ENCODE measurements at regions not wholly inside any gene's neighbourhood (a gene's known extent, or its start where the extent isn't known, plus 50 kb on each side); places are given as distances from the start of the nearest gene placed in this dataset.

DNA sequence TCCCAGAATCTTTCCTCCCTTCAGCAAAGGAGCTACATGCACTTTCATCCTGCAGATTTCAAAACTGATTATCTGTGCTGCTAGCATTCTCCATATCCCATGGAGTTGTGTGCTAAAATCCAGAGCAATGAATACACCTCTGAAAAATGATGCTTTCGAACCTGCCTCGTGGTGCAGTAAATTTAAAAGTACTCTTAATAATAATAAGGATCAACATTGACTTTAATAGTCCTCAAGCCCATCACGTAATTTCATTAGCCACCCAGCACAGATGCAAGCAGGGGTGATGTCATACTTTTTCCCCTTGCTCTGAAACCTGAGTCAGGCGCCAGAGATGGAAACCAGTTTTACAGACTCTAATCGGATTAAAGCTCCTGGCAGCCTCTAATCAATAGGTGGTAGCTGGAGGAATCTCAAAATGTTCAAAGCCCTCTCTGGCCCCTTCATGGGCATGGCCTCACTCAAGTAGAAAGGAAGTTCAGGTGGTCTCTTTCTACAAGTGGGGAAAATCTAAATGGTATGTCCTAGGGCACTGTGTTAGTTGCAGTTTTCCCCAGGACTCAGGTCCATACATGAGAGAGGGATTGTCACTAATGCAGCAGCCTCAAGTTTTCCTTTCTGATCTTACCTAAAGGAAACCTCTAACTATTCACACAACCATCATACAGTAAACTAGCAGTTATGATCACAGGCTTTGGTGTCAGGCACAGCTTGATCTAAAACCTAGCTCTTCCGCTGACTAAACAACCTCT lies 221.6 kb upstream of the SLC30A5 start:
- no peak for TF ChIP-seq SIN3A (IDR thresholded peaks at IDR 0.05; ENCODE audit: borderline replicate concordance, insufficient read depth, low read length)
- TF ChIP-seq POLR2AphosphoS5 (IDR thresholded peaks at IDR 0.05; ENCODE audit: low read depth, low read length): no peak
- TF ChIP-seq, protein P1, sequence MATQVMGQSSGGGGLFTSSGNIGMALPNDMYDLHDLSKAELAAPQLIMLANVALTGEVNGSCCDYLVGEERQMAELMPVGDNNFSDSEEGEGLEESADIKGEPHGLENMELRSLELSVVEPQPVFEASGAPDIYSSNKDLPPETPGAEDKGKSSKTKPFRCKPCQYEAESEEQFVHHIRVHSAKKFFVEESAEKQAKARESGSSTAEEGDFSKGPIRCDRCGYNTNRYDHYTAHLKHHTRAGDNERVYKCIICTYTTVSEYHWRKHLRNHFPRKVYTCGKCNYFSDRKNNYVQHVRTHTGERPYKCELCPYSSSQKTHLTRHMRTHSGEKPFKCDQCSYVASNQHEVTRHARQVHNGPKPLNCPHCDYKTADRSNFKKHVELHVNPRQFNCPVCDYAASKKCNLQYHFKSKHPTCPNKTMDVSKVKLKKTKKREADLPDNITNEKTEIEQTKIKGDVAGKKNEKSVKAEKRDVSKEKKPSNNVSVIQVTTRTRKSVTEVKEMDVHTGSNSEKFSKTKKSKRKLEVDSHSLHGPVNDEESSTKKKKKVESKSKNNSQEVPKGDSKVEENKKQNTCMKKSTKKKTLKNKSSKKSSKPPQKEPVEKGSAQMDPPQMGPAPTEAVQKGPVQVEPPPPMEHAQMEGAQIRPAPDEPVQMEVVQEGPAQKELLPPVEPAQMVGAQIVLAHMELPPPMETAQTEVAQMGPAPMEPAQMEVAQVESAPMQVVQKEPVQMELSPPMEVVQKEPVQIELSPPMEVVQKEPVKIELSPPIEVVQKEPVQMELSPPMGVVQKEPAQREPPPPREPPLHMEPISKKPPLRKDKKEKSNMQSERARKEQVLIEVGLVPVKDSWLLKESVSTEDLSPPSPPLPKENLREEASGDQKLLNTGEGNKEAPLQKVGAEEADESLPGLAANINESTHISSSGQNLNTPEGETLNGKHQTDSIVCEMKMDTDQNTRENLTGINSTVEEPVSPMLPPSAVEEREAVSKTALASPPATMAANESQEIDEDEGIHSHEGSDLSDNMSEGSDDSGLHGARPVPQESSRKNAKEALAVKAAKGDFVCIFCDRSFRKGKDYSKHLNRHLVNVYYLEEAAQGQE (IDR thresholded peaks at IDR 0.05; ENCODE audit: insufficient read depth in 1 of 2, low read depth in 2 of 2, low read length in 2 of 2): no peak
- TF ChIP-seq FOXP2 (optimal IDR thresholded peaks at IDR 0.05; ENCODE audit: borderline replicate concordance, extremely low read depth, extremely low read length, insufficient read depth): no peak
- no peak for TF ChIP-seq TAF1 (IDR thresholded peaks at IDR 0.05; ENCODE audit: borderline replicate concordance, insufficient read depth, low read length)

DNA sequence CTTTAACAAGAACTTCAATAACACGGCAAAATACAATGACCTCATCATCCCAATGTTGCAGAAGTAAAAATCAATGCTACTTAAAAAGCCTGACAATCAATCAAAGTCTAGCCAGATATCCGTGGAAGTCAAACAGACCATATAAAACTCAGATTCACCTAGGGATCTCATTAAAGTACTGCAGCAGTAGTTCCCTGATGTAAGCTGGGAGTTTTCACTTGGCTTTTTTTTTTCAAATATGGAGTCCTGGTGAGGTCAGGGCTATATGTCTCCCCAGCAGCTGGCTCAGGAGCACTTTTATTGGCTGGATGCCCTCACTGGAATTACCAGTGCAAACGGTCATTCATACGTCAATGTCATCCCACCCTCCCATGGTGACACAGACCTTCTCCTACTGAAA lies 220.6 kb upstream of the SLC30A5 start:
- TF ChIP-seq TAF1 (IDR thresholded peaks at IDR 0.05; ENCODE audit: borderline replicate concordance, insufficient read depth, low read length): no peak
- TF ChIP-seq, protein P1 (IDR thresholded peaks at IDR 0.05; ENCODE audit: insufficient read depth in 1 of 2, low read depth in 2 of 2, low read length in 2 of 2): no peak
- TF ChIP-seq POLR2AphosphoS5 (IDR thresholded peaks at IDR 0.05; ENCODE audit: low read depth, low read length): no peak
- TF ChIP-seq FOXP2 (optimal IDR thresholded peaks at IDR 0.05; ENCODE audit: borderline replicate concordance, extremely low read depth, extremely low read length, insufficient read depth): no peak
- no peak for TF ChIP-seq SIN3A (IDR thresholded peaks at IDR 0.05; ENCODE audit: borderline replicate concordance, insufficient read depth, low read length)

DNA sequence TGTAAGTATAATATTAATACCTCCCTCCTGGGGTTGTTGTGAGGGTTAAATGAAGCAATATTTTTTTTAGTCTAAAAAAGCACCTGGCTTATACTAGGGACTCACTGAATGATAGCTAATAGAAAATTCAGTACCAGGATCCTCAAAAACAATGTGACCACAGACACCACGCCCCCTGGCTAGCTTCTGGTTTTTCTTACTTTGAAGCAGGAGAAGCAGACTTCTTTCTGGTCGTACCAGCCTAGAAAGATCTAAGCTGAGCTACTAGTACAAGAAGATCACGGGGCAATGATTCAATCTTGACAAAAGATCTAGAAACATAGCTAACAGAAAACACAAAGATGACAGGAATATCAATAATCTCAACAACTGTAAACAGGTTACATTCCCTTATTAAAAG lies 218.5 kb upstream of the SLC30A5 start:
- no peak for TF ChIP-seq POLR2AphosphoS5 (IDR thresholded peaks at IDR 0.05; ENCODE audit: low read depth, low read length)
- TF ChIP-seq FOXP2 (optimal IDR thresholded peaks at IDR 0.05; ENCODE audit: borderline replicate concordance, extremely low read depth, extremely low read length, insufficient read depth): no peak
- no peak for TF ChIP-seq SIN3A (IDR thresholded peaks at IDR 0.05; ENCODE audit: borderline replicate concordance, insufficient read depth, low read length)
- no peak for TF ChIP-seq TAF1 (IDR thresholded peaks at IDR 0.05; ENCODE audit: borderline replicate concordance, insufficient read depth, low read length)
- TF ChIP-seq, protein P1 (IDR thresholded peaks at IDR 0.05; ENCODE audit: insufficient read depth in 1 of 2, low read depth in 2 of 2, low read length in 2 of 2): no peak

DNA sequence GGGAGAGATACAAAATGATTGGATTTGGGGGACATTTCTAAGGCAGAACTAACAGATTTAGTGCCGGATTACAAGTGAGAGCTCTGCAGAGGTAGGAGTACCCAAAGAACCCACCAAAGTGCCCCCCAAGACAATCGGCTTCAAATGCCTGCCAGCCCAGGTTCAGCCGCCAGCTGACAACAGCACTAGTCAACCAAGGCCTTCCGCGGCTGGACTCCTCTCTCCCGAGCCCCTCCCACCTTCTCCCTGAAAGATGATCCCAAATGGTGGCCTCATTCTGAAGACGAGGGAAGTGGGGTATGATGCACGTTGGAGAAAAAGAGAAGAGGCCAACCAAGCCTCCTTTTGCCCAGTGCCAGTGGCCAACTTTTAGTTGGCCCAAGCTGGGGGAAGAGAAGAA lies 210.4 kb upstream of the SLC30A5 start:
- no peak for TF ChIP-seq TAF1 (IDR thresholded peaks at IDR 0.05; ENCODE audit: borderline replicate concordance, insufficient read depth, low read length)
- TF ChIP-seq, protein P1 (IDR thresholded peaks at IDR 0.05; ENCODE audit: insufficient read depth in 1 of 2, low read depth in 2 of 2, low read length in 2 of 2): no peak
- no peak for TF ChIP-seq FOXP2 (optimal IDR thresholded peaks at IDR 0.05; ENCODE audit: borderline replicate concordance, extremely low read depth, extremely low read length, insufficient read depth)
- TF ChIP-seq SIN3A (IDR thresholded peaks at IDR 0.05; ENCODE audit: borderline replicate concordance, insufficient read depth, low read length): no peak
- no peak for TF ChIP-seq POLR2AphosphoS5 (IDR thresholded peaks at IDR 0.05; ENCODE audit: low read depth, low read length)

All from PFSK-1 (cell line).